ENCODE measurements at regions not wholly inside any gene's neighbourhood (a gene's known extent, or its start where the extent isn't known, plus 50 kb on each side); places are given as distances from the start of the nearest gene placed in this dataset.
"Not testable (repeated sequence)": the region's sequence is repeated elsewhere in the genome, so short reads cannot be mapped to it uniquely, and the experiment has no call there.

DNA sequence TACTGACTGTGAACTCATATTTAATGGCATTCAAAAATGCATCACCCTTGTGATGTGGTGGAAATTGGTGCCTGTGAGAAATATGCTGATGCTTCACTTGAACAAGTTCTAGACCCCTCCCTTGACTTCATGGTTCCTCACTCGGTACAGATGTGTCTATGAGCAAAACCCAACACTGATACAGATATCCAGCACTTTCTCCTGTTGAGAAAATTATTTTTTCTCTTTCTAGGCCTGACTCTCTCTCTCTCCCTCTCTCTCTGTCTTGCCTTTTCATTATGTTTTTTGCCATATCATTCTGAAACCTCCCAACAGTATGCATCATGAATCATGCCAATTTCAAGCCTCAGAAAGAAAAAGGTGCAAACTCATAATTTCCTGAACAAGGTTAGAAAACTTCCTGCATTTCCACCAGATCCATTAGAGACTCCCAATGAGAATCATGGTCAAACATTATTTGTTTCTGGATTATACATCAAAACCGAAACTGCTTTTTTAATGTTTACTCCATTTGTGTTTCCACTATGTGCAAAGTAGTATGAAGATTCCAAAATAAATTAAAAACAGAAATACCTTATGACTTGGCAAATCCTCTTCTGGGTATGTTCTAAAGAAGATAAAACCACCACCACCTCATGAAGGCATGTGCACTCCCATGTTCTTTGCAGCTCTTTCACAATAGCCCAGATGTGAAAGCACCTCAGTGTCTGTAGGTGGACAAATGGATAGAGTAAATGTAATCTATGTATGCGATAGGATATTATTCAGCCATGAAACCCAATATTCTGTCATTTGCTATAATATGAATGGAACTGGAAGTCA, 543.6 kb downstream of the TMEM121 start:
- Mint-ChIP-seq H3K36me3 (ENCODE audit: low read depth, unreplicated experiment) (no peaks in the 10 kb centered on the region), H3K27ac (ENCODE audit: unreplicated experiment) (no peak overlapping the region), H3K4me3 (ENCODE audit: unreplicated experiment) (no peak overlapping the region), H3K27me3 (ENCODE audit: low read depth, unreplicated experiment) (no peaks in the 10 kb centered on the region), H3K9me3 (ENCODE audit: unreplicated experiment) (peaks cover 5% of the 10 kb centered on the region), H3K4me1 (ENCODE audit: low read depth, unreplicated experiment) (no peaks in the 10 kb centered on the region)
- no peak overlapping the region for H3K4me2 ChIP-seq (ENCODE audit: low read length)
- peaks cover 3% of the 10 kb centered on the region for H3K9me3 ChIP-seq (ENCODE audit: insufficient read depth, low read depth, low read length)
- H3K36me3 ChIP-seq (ENCODE audit: insufficient read depth, low read length), result no peaks in the 10 kb centered on the region
- TF ChIP-seq EZH2 (IDR thresholded peaks at IDR 0.05; ENCODE audit: insufficient read depth, low read length) (no peak), CTCF (IDR thresholded peaks at IDR 0.05; ENCODE audit: insufficient read depth, low read depth, low read length) (no peak)
- no peaks in the 10 kb centered on the region for H3K27me3 ChIP-seq (ENCODE audit: insufficient read depth, low read length)
- FAIRE-seq, result no peak
- H2AFZ ChIP-seq (ENCODE audit: low read depth, low read length), result no peak overlapping the region
- no peak overlapping the region for H3K4me3 ChIP-seq (ENCODE audit: insufficient read depth, low read depth, low read length)
- H3K4me1 ChIP-seq (ENCODE audit: insufficient read depth, low read length), result no peaks in the 10 kb centered on the region
- no peak overlapping the region for H3K9ac ChIP-seq (ENCODE audit: low read length)
- no peak for DNase-seq (ENCODE audit: low read depth)
- no peaks in the 10 kb centered on the region for H3K79me2 ChIP-seq (ENCODE audit: insufficient read depth, low read length)
- no peaks in the 10 kb centered on the region for H4K20me1 ChIP-seq (ENCODE audit: insufficient read depth, low read length)
- no peak overlapping the region for H3K27ac ChIP-seq (ENCODE audit: low read depth, low read length)

GRCh38 chr14:106080922-106081321, 554.5 kb downstream of the TMEM121 start:
- no peaks in the 10 kb centered on the region for H3K27me3 Mint-ChIP-seq (ENCODE audit: low read depth, unreplicated experiment)
- no peaks in the 10 kb centered on the region for H3K36me3 Mint-ChIP-seq (ENCODE audit: low read depth, unreplicated experiment)
- FAIRE-seq, result no peak
- Histone ChIP-seq H3K9me3 (ENCODE audit: insufficient read depth, low read depth, low read length) (no peaks in the 10 kb centered on the region), H3K27me3 (ENCODE audit: insufficient read depth, low read length) (no peaks in the 10 kb centered on the region), H3K9ac (ENCODE audit: low read length) (no peak overlapping the region), H4K20me1 (ENCODE audit: insufficient read depth, low read length) (no peaks in the 10 kb centered on the region), H3K4me3 (ENCODE audit: insufficient read depth, low read depth, low read length) (no peak overlapping the region), H3K36me3 (ENCODE audit: insufficient read depth, low read length) (no peaks in the 10 kb centered on the region), H3K4me2 (ENCODE audit: low read length) (no peak overlapping the region), H3K27ac (ENCODE audit: low read depth, low read length) (no peak overlapping the region), H2AFZ (ENCODE audit: low read depth, low read length) (no peak overlapping the region), H3K4me1 (ENCODE audit: insufficient read depth, low read length) (no peaks in the 10 kb centered on the region), H3K79me2 (ENCODE audit: insufficient read depth, low read length) (no peaks in the 10 kb centered on the region)
- no peaks in the 10 kb centered on the region for H3K4me1 Mint-ChIP-seq (ENCODE audit: low read depth, unreplicated experiment)
- TF ChIP-seq CTCF (IDR thresholded peaks at IDR 0.05; ENCODE audit: insufficient read depth, low read depth, low read length) (no peak), EZH2 (IDR thresholded peaks at IDR 0.05; ENCODE audit: insufficient read depth, low read length) (no peak)
- H3K27ac Mint-ChIP-seq (ENCODE audit: unreplicated experiment), result no peak overlapping the region
- H3K4me3 Mint-ChIP-seq (ENCODE audit: unreplicated experiment), result no peak overlapping the region
- no peak for DNase-seq (ENCODE audit: low read depth)
- no peaks in the 10 kb centered on the region for H3K9me3 Mint-ChIP-seq (ENCODE audit: unreplicated experiment)

GRCh38 chr14:106081721-106082120, 555.3 kb downstream of the TMEM121 start:
- H3K36me3 ChIP-seq (ENCODE audit: insufficient read depth, low read length); H3K4me3 Mint-ChIP-seq (ENCODE audit: unreplicated experiment); FAIRE-seq; H3K4me1 ChIP-seq (ENCODE audit: insufficient read depth, low read length); H3K9me3 ChIP-seq (ENCODE audit: insufficient read depth, low read depth, low read length); H3K4me3 ChIP-seq (ENCODE audit: insufficient read depth, low read depth, low read length); H3K4me1 Mint-ChIP-seq (ENCODE audit: low read depth, unreplicated experiment); H3K27ac Mint-ChIP-seq (ENCODE audit: unreplicated experiment); H3K36me3 Mint-ChIP-seq (ENCODE audit: low read depth, unreplicated experiment); H3K27me3 Mint-ChIP-seq (ENCODE audit: low read depth, unreplicated experiment); H3K27ac ChIP-seq (ENCODE audit: low read depth, low read length); H2AFZ ChIP-seq (ENCODE audit: low read depth, low read length); H3K9me3 Mint-ChIP-seq (ENCODE audit: unreplicated experiment); H3K27me3 ChIP-seq (ENCODE audit: insufficient read depth, low read length); H4K20me1 ChIP-seq (ENCODE audit: insufficient read depth, low read length); DNase-seq (ENCODE audit: low read depth); H3K79me2 ChIP-seq (ENCODE audit: insufficient read depth, low read length); H3K9ac ChIP-seq (ENCODE audit: low read length); H3K4me2 ChIP-seq (ENCODE audit: low read length): not testable (repeated sequence)
